Adrenal gland (tissue), 5 donors: ENCODE measurements at regions not wholly inside any gene's neighbourhood (a gene's known extent, or its start where the extent isn't known, plus 50 kb on each side); places are given as distances from the start of the nearest gene placed in this dataset.

Experiments used
- POLR2A ChIP-seq, 2 donors: fragments of 450-650 bp; IDR thresholded peaks; one replicate each; pipeline ENCODE4 v1.6.1; 2017; ENCODE audit warnings: antibody characterized with exemption in 2 of 2, mild to moderate bottlenecking in 2 of 2, moderate library complexity in 1 of 2
- TF ChIP-seq, protein P1 (sequence below), 6 experiments: fragments of 450-650 bp in 4 of 6; fragments of 200-600 bp in 2 of 6; sonication (generic) in 1 of 6; IDR thresholded peaks; 1 replicate in 5 of 6; 2 replicates in 1 of 6; pipeline versions ENCODE4 v1.5.1 to v1.8.0; 2016 to 2021; ENCODE audit warnings: antibody characterized with exemption in 6 of 6, mild to moderate bottlenecking in 2 of 6, moderate library complexity in 1 of 6
- donor health status: DM: no; HTN: no; CAD: no.

DNA sequence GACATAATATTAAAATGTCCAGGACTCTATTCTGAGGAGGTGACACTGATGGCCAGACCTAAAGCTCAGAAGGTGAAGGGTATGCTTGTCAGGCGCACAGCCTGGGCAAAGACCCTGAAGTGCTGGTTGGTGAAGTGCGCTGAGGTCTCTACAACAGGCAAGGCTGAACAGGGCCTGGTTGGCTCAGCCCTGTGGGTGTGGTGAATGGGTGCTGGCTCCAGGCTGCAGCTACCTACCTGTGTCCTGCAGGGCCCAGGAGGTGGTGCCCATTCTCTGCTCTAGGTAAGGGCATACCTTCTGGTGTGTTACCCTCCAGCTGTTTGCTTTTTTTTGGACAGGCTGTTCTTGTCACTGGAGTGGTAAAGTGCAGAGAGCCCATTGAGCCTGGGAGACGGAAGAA lies 85.1 kb downstream of the RAMP3 start:
- TF ChIP-seq, protein P1, sequence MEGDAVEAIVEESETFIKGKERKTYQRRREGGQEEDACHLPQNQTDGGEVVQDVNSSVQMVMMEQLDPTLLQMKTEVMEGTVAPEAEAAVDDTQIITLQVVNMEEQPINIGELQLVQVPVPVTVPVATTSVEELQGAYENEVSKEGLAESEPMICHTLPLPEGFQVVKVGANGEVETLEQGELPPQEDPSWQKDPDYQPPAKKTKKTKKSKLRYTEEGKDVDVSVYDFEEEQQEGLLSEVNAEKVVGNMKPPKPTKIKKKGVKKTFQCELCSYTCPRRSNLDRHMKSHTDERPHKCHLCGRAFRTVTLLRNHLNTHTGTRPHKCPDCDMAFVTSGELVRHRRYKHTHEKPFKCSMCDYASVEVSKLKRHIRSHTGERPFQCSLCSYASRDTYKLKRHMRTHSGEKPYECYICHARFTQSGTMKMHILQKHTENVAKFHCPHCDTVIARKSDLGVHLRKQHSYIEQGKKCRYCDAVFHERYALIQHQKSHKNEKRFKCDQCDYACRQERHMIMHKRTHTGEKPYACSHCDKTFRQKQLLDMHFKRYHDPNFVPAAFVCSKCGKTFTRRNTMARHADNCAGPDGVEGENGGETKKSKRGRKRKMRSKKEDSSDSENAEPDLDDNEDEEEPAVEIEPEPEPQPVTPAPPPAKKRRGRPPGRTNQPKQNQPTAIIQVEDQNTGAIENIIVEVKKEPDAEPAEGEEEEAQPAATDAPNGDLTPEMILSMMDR (IDR thresholded peaks at IDR 0.05): no peak
- TF ChIP-seq POLR2A (IDR thresholded peaks at IDR 0.05): no peak
